Panc1 (cell line): ENCODE measurements at regions not wholly inside any gene's neighbourhood (a gene's known extent, or its start where the extent isn't known, plus 50 kb on each side); places are given as distances from the start of the nearest gene placed in this dataset.

Source experiments
- CTCF ChIP-seq: fragments of 450-650 bp; IDR thresholded peaks from 2 replicates; pipeline ENCODE4 v1.5.1; 2017; ENCODE audit warnings: mild to moderate bottlenecking
- SIN3A ChIP-seq: IDR thresholded peaks from 2 replicates; pipeline ENCODE4 v1.6.1; 2012; ENCODE audit warnings: low read depth, mild to moderate bottlenecking, low read length, moderate library complexity, borderline replicate concordance; ENCODE audit not compliant: insufficient read depth

GRCh38 chr5:161077496-161077895, 225.5 kb upstream of the ATP10B start:
- no peak for TF ChIP-seq SIN3A
- TF ChIP-seq CTCF: no peak
